GM18861 (cell line): ENCODE measurements at regions not wholly inside any gene's neighbourhood (a gene's known extent, or its start where the extent isn't known, plus 50 kb on each side); places are given as distances from the start of the nearest gene placed in this dataset.

ENCODE experiments used
- ATAC-seq: cut with Tn5 transposase; IDR thresholded peaks from one replicate; pipeline ENCODE4 v1.9.1; 2021; ENCODE audit not compliant: unreplicated experiment

DNA sequence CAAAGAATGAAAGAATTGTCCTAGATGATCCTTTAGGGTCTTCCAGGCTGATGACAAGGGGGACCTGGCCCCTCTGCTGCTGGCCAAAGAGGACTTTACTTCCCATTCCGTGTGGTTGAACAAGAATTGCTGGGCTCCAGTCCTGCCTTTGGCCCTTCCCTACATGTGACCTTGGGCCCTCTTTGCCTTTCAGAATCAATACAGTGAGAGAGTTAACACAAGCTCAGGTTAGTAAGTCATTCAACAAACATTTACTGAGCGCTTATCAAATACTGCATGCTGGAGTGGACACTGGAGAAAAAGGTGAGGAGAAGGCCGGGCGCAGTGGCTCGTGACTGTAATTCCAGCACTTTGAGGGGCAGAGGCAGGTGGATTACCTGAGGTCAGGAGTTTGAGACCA, 113.1 kb downstream of the C9orf50 start:
- no peak for ATAC-seq

DNA sequence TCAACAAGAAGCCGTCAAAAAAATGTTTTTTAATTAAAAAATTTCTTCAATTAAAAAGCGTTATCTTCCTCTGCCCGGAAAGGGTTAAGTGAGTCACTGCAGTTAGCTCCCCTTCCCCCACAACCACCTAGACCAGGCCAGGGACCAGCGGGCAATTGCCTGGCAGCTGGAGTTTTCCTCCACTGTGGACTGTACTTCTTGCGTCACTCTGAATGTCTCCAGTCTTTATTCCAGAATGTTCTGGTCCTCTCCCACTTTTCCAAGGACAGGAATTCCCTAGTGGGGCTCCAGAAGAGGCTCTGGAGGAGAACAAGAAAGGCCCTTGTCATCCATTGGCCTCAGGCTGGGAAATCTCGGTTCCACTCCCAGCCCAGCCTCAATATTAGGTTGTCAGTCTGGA, 114.0 kb downstream of the C9orf50 start:
- no peak for ATAC-seq

DNA sequence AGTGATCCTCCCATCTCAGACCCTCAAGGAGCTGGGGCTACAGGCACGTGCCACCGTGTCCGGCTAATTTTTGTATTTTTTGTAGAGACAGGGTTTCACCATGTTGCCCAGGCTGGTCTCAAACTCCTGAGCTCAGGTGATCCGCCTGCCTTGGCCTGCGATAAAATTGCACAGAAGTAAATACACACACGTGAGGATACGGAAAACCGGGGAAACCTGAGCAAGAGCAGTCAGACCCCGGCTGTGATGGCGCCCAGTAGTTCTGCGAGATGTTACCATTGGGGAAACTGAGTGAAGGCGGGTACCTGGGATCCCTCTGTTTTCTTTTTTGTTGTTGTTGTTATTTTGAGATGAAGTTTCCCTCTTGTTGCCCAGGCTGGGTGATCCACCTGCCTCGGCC, 114.9 kb downstream of the C9orf50 start:
- ATAC-seq: no peak

DNA sequence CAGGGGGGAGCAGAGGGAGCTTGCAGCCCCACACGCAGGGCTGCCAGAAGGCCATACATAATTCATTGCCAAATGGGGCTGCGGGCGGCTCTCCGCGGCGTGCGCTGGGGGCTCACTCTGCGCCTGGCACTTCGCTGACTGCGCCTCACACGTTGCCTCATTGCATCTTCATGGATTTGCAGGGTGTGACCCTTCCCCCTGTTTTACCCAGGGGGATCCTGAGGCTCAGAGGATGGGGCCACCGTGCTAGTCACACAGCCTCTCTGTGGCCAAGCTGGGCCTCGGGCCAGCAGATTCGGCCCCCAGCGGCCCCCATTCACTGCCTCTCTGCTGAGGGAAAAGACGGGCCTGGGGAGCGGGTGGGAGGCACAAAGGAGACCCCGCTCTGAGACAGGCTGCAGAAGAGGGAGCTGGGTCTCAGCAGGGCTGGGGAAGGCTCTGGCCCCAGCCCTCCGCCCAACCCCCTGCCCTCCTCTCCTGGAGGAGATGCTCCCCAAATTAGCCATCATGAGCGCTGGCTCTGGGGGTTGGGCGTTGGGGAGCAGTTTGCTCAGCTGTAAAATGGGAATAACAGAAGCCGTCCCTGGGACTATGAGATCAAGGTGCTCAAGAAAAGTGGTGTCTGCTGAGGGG, 115.5 kb downstream of the C9orf50 start:
- no peak for ATAC-seq

DNA sequence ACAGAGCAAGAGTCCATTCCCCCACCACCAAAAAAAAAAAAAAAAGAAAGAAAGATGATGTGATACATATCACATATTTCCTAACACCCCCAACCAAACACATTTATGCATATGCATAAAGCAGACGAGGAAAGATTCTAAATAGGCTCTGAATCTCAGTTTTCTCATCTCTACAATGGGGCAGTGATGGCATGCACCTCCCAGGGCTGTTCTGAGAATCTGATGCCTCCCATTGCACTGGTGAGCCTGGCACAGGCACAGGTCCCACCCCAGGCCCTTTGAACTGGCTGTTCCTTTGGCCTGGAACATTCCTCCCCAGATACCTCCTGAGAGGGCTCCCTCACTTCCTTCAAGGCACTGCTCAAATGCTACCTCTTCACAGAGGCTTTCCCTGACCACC, 116.5 kb downstream of the C9orf50 start:
- ATAC-seq: no peak

DNA sequence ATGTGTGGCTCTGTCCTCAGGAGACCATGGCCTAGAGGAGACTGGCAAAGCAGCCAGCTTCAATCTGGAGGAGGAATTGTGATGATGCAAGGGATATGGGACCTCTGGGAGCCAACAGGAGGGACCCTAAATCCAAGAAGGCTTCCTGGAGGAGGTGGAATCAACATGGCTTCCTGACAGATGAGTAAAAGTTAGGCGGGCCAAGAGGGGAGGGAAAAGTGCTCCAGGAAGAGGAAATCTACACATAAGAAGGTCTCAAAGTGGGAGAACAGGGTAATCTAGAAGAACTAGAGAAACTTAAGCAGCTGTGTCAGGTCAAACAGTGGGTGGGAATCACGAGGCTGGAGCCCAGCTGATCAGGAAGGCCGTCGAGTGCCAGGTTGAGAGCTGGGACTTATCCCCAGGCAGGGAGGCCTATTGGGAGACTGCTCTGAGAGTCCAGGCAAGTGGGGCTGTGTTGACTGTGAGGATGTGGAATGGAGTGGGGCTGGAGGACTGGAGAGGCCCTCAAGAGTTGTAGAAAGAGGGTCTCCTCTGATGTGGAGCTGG, 119.1 kb downstream of the C9orf50 start:
- no peak for ATAC-seq

DNA sequence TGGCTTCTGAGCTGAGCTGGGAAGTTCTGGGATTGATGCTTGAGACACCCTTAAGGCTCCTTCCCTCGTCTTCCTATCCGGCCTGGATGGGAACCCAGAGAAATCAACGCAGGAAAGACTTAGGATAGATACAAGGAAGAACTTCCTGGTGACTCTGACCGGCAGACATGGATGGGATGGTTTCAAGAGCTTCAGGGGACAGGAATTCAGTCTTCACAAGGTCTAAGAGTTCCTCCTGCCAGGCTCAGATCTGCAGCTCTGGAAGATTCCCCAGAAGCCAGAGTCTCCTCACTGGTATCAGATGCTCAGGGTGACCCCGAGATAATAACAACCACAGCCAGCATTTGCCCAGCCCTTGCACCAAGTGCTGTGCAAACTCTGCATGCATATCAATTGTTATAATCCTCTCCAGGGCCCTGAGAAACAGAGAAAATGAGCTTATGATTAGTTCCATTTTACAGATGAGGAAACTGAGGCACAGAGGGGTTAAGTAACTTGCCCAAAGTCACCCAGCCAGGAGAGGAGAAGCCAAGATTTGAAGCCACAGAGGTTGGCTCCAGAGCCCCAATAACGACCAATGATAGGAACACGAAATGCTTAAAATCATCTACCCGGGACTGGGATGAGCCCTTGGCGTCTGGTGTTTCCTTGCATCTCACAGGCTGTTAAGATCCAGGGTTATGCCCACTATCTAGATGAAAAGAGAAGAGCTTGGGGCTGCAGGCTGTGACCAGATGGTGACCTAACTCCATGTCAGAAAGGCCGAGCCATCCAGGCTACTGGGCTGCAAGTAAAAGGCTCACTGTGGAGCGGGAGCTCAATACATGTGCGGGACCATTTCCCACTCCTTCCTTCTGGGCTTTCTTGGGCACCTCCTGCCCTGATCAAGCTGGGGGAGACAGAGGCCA, 119.8 kb downstream of the C9orf50 start:
- ATAC-seq: no peak

DNA sequence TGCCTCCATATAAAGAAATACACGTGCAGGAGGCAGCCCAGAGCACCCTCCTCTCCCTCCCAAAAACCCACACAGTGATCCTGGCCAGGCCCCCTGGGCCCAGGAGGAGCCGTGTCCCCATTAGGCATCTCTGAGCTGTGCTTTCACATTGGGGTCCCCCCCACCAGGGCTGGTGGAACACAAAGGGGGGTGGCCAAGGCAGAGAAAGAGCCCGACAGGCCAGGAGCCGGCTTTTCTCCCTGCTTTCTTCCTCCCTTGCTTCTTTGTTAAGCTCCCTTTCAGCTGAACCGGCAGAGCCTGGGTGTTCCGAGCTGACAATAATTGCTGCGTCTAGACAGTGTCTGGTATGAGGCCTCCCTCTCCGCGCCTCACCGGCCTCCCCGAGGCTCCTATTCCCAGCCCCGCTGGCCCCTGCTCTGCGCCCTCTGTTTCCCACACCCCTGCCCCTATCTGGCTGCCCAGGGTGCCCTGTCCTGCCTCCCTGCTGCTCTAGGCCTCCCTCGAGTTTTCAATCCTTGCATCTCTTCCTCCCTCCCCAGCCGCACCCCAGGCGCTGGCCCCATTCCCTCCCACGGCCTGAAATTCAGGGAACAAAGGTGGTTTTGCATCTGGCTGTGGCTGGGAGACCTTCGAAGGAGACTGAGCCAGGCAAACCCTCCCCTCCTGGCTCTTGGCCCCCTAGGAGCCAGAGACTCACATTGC, 120.6 kb downstream of the C9orf50 start:
- no peak for ATAC-seq

DNA sequence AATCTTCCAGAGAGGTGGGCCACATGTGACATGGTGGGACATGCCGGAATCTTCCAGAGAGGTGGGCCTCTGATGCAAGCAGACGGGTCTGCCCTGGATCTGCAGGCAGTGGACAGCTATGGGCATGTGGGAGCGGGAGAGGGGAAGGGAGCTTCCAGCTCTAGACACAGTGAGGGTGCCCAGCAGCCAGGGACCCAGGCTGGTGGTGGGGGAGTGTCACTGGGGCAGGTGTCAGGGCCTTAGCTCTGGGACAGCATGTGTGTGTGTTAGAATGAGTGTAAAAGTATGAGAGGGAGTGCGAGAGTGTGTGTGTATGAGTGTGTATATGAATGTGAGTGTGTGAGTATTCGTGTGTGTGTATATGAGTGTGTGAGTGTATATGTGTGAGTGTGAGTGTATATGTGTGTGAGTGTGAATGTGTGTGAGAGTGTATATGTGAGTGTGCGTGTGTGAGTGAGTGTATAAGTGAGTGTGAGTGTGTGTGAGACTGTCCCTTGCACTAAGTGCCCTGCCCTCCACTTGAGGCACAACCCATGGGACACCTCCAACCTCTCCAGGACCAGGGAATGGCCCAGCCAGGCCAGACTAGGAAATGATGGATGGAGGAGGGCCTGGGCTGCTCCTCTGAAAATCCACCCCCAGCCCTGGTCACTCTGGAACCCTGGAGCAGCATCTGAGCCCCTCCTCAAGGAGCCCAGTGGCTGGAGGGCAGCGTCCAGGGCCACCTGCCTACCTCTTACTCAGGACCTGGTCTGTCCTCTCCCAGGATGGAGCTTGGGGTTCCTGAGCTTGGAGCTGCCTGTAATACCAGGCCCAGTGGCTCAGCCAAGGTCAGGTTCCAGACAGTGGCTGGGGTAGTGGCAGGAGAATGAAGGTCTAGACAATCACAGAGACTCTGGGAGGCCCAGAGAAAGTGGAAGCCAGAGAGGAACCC, 122.2 kb downstream of the C9orf50 start:
- no peak for ATAC-seq

DNA sequence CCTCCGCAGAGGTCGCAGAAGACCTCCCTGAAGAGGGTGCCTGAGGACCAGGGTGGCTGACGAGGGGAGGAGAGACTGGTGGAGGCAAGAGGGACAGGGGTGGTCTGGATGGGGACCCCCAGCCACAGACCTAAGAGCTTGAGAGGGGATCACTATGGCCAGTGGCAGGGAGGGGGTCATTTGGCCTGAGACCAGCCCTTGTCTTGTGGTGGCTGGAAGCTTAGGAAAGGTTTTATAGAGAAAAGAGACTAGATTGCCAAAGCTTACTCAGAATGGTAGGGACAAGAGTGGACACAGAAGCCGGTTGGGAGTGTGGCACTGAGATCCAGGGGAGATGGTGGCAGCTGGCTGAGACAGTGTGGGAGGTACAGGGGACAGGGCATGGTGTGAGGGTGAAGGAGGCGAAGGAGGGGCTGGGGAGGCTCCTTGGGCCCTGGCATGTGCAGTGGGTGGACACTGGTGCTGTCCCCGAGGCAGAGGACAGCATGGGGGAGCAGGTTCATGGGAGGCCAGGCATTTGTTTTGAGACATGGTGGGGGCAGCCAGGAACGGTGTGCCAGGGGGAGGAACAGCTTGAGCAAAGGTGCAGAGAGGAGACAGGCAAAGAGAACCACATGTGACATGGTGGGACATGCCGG, 123.0 kb downstream of the C9orf50 start:
- ATAC-seq: no peak

DNA sequence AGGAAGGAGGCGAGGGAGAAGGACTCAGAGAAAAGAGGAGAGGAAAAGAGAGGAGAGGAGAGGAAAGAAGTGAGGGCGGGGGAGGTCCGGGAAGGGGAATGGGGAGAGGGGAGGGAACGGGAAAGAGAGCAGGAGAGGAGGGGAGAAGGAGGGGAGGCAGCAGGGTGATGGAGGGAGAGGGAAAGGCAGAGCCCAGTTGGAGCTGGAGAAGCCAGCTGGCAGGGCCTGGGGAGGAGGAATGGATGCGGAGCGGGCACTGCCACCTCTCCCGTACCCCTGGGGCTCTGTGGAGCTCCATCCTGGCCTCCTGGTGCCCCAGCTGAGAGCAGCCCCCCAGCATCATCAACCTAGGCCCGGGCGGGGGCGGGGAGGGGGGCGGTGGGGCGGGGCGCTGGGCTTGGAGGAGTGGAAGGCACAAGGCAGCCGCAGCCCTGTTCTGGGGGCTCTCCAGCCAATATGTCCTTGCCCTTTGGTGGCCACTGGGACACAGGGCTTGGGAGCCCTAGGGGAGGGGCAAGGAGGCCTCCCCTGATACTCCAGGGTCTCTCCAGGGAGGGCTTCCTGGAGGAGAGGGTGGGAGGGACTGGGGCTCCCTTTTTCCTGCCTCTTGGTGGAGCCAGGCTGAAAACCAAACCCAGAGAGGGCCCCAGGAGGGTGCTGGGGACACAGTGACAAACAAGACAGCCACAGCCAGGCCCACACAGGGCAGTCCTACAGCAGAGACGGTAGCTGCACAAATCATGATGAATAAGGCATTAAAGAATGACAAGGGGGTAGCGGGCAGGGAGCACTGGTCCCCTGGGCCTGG, 123.7 kb downstream of the C9orf50 start:
- no peak for ATAC-seq

DNA sequence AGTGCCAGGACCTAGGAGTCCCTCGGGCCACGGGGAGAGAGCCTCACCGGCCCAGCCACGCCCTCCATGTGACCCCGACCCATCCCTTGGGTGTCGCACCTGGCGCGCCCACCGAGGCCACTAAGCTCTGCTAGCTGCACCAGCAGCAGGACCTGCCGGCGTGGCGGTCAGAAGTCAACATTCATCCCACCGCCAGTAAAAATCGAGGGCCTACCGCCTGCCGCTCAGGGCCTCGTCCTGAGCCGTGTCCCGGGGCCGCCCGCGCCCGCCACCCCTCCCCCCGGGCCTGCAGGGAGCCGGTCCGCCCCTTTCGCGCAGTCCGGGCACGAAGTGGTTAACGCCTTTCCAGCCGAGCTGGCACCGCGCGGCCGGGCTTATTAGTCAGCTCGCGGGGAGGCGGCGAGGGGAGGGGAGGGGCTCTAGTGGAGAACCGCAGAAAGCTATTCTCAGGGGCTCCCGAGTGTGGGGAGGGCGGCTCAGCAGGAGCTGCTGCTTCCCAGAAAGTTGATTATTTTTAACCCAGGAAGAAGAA, 124.4 kb downstream of the C9orf50 start:
- no peak for ATAC-seq

DNA sequence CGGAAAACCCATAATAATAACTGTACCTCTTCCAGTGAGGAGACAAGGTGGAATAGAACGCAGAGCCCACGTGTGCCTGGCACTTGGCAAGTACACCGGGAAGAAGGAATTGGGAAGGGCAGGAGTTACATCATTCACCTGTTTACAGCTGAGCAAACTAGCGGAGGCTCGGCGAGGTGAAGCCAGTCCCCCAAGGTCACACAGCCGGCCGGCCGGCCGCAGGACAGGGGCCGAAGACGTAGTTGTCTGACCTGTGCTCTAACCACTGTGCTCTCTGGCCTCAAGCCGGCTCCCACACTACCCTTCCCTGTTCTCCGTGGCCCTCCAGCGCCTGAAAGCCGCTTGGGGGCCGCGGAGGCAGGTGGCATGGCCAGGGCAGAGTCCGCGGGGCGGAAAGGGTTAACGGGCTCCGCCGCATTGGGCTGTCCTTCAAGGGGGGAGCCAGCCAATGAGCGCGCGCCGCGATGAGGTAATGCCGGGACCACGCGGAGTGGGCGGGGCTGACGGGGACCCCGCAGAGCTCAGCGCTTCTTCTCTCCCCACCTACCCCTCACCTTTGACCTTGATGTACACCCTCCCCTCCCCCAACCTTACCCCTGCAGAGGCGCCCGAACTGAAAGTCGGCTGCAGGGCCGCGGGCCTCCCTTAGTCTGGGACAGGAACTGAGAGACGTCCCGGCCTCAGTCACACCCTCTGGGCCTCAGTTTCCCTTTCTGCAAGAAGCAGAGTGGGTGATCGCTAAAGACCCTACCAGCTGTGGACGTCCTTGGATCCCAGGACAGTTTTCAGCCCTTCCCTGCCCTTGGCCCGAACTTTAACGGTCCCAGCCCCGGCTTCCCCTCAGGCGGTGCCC, 125.1 kb downstream of the C9orf50 start:
- no peak for ATAC-seq

DNA sequence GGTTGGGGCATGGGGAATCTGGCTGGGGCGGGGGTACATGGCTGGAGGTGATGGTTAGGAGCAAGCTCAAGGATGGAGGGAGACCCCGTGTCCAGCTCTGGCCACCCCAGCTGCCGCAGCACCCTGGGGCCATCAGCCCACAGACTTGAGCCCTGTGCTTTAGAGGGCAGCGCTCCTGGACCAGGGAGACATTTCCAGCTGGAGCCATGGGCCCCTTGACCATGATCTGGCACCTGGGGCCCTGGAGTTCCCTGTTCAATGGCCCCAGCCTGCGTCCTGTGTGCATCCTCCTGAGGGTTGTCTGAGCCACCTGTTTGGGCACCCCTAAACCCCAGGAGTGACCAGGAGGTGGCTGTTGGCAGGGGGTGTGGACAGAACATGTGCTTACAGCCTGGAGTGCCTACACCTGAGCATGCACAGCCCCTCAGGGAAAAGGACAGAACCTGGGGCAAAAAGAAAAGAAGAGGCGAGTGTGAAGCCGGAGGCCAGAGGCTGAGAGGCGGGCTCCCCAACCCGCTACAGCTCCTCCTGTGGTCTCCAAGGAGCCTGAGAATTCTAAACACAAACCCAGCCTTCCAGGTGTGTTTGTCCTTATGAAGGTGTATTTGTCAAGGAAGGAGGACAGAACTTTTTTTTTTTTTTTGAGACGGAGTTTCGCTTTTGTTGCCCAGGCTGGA, 126.7 kb downstream of the C9orf50 start:
- no peak for ATAC-seq

DNA sequence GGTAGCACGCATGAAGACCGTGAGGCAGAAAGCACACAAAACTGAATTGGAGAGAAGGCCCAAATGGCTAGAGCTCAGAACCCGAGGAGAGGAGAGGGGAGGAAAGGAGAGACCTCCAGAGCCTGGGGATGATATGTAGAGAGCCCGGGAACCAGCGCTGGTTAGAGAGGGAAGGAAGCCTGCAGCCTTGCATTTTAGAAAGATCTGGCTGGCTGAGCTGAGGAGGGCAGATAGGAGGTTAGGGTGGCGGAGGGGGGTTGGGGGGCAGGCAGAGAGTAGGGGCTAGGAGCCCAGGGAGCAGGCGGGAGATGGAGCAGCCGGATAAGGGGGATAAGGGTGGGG, 127.2 kb downstream of the C9orf50 start:
- no peak for ATAC-seq

DNA sequence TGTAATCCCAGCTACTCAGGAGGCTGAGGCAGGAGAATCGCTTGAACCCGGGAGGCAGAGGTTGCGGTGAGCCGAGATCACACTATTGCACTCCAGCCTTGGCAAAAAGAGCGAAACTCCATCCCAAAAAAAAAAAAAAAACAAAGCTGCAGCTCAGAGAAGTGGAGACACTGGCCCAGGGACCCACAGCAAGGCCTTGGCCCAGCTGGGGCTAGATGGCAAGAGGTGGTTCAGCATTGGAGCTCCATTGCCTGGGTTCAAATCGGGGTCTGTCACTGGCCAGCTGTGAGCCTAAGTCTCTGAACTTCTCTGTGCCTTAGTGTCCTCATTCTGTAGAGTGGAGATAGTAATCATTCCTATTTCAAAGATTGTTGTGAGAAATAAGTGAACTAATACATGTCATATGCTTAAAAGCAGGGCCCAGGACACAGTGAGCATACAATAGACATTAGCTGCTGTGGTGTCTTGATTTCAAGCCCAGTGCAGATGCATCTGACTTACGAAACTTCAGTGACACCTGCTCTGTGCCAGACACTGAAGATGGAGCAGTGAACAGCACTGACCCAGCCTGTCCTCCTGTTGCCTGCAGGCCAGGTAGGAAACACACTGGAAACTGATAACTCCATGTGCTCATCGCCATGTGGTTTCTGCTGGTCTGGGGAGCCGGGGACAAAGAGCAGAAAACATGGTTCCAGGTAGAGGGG, 127.7 kb downstream of the C9orf50 start:
- no peak for ATAC-seq

DNA sequence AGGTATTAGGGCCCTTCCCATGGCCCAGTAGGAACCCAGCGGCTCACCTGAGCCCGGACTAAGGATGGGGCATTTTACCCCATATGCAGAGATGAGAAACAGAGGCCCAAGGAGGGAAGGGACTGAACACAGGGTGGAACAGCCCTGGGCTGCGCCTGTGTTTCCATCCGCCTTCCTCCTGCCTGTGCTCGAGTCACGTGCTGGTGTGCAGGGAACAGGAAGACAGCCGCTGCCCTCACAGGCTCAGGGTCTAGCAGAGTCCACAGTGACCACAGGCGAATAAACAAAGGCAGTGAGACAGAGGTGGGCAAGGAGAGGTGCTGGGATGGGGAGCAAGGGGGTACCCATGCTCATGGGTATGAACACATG, 129.4 kb downstream of the C9orf50 start:
- ATAC-seq: no peak
